Activated CD4-positive, CD25-positive, alpha-beta regulatory T cell treated with anti-CD3 and anti-CD28 coated beads, Interleukin-2, amount 50 U/mL, for 24 hours (primary cell): ENCODE measurements at regions not wholly inside any gene's neighbourhood (a gene's known extent, or its start where the extent isn't known, plus 50 kb on each side); places are given as distances from the start of the nearest gene placed in this dataset.
A peak's percentile ranks its signal among the peaks of the same experiment; 100 is the strongest.
"Not testable (repeated sequence)": the region's sequence is repeated elsewhere in the genome, so short reads cannot be mapped to it uniquely, and the experiment has no call there.

Experiments
- ATAC-seq, 2 donors: fragments of 150-1000 bp; cut with Tn5 transposase; one replicate each; pipeline ENCODE4 v1.10.0; 2021; ENCODE audit warnings: mild to moderate bottlenecking in 1 of 2, moderate library complexity in 1 of 2

GRCh38 chr21:7916329-7917303 lies 2604.8 kb upstream of the TPTE start:
- no peak for ATAC-seq

- ATAC-seq: no peak
These were observed 2603.7 kb upstream of the TPTE start for GRCh38 chr21:7917729-7918128.

- peak; percentile 36 to 56 for ATAC-seq
These were observed 2595.3 kb upstream of the TPTE start for GRCh38 chr21:7925918-7926582.

- not testable (repeated sequence) for ATAC-seq
These were observed 2592.9 kb upstream of the TPTE start for GRCh38 chr21:7928528-7928927.

GRCh38 chr21:7929586-7929985 lies 2591.8 kb upstream of the TPTE start:
- ATAC-seq: not testable (repeated sequence)

GRCh38 chr21:7930445-7930844 lies 2590.9 kb upstream of the TPTE start:
- ATAC-seq: not testable (repeated sequence)

GRCh38 chr21:7932113-7932512 lies 2589.3 kb upstream of the TPTE start:
- not testable (repeated sequence) for ATAC-seq

- not testable (repeated sequence) for ATAC-seq
These were observed 2588.5 kb upstream of the TPTE start for GRCh38 chr21:7932834-7933233.

- ATAC-seq: no peak
These were observed 2587.5 kb upstream of the TPTE start for GRCh38 chr21:7933923-7934322.

- not testable (repeated sequence) for ATAC-seq
These were observed 2584.1 kb upstream of the TPTE start for GRCh38 chr21:7937297-7937696.

- not testable (repeated sequence) for ATAC-seq
These were observed 2583.2 kb upstream of the TPTE start for GRCh38 chr21:7938223-7938622.

- not testable (repeated sequence) for ATAC-seq
These were observed 2580.0 kb upstream of the TPTE start for GRCh38 chr21:7941432-7941831.

- not testable (repeated sequence) for ATAC-seq
These were observed 2579.2 kb upstream of the TPTE start for GRCh38 chr21:7942219-7942618.

- ATAC-seq: not testable (repeated sequence)
These were observed 2577.8 kb upstream of the TPTE start for GRCh38 chr21:7943534-7943933.

- ATAC-seq: no peak
These were observed 2574.0 kb upstream of the TPTE start for GRCh38 chr21:7947422-7947821.

- not testable (repeated sequence) for ATAC-seq
These were observed 2572.7 kb upstream of the TPTE start for GRCh38 chr21:7948727-7949126.

- not testable (repeated sequence) for ATAC-seq
These were observed 2571.5 kb upstream of the TPTE start for GRCh38 chr21:7949882-7950281.

- no peak for ATAC-seq
These were observed 2569.4 kb upstream of the TPTE start for GRCh38 chr21:7951854-7952519.

GRCh38 chr21:7952648-7953047 lies 2568.7 kb upstream of the TPTE start:
- ATAC-seq: no peak

GRCh38 chr21:7953058-7953457 lies 2568.3 kb upstream of the TPTE start:
- ATAC-seq: no peak

- not testable (repeated sequence) for ATAC-seq
These were observed 2565.9 kb upstream of the TPTE start for GRCh38 chr21:7955358-7956073.

- not testable (repeated sequence) for ATAC-seq
These were observed 2565.3 kb upstream of the TPTE start for GRCh38 chr21:7956074-7956452.
